SHP77 (cell line): ENCODE measurements at regions not wholly inside any gene's neighbourhood (a gene's known extent, or its start where the extent isn't known, plus 50 kb on each side); places are given as distances from the start of the nearest gene placed in this dataset.

Source experiments
- DNase-seq, 2 experiments: peaks; one replicate each; lab custom pipeline; 2025; lab: John Stamatoyannopoulos, UW

GRCh38 chr10:78802431-78802830 lies 266.3 kb upstream of the ZMIZ1 start:
- DNase-seq, result no peak

GRCh38 chr10:78802866-78803265 lies 265.9 kb upstream of the ZMIZ1 start:
- DNase-seq, result no peak

GRCh38 chr10:78803710-78804109 lies 265.1 kb upstream of the ZMIZ1 start:
- no peak for DNase-seq

DNA sequence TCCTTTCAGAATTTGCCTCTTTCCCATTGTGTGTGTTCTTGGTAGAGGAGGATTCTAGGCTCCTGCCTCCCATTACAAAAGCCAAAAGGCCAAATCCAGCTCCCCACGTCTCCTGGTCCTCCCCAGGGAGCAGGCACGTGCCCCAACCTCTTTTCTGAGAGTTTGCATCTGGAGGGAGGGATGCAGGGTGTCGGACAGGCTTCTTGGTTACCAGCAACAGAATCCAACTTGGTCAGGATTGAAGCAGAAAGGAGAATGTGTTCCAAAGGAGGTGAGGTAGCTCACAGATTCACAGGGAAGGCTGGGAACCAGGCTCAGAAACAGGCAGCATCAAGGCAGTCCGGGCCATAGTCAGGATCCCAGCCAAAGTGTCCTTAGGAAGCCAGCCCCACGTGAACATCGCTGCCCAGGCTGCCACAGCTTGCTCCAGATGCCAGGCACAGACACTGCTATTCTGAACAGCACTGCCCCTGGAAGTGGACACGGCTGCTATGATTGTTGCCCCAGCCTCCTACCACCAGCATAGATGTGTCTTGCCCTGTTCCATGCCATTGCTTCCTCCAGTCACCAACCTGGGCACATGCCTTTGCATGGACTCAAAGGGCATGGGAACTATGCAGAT lies 264.2 kb upstream of the ZMIZ1 start:
- DNase-seq, result no peak

DNA sequence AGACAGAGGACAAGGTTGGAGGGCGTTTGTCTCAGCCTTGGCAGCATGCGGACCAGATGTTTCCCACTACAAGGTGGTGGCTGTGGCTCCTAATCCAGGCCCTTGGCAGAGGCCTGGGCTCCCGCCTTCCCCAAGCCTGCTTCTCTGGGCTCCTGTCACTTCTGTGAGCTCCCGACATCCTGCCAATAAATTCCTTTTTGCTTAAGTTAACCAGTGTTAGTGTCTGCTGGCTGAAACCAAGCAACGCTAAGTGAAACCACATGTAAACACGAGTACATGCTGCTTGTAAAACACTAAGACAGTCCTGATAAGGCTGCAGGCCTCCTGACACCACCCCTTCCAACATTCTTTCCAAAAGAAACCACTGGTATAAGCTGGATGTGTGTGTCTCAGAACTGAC lies 263.6 kb upstream of the ZMIZ1 start:
- DNase-seq, result no peak

DNA sequence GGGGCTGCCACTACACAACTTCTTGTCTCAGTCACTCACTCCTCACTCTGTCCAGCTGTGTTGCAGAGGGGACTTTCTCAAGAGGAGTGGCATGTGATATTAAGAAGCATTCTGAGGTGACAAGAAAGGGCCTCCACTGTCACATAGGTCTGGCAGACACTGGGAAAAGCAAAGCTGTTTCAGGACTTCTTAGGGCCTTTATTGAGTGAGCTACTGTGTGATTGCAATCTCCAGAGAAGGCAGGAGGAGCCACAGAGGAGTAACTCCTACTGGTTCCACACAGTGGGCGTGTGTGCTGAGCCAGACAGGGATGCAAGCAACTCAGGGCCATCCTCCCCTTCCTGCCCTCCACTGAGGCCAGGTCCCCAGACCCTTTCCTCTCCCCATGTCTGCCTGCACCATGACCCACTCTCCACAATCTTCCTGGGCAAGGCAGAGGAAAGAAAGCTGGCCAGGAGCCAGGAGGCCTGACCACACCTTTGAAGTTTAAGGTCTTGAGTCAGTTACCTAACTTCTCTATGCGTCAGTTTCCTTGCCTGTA lies 262.0 kb upstream of the ZMIZ1 start:
- DNase-seq, result no peak

DNA sequence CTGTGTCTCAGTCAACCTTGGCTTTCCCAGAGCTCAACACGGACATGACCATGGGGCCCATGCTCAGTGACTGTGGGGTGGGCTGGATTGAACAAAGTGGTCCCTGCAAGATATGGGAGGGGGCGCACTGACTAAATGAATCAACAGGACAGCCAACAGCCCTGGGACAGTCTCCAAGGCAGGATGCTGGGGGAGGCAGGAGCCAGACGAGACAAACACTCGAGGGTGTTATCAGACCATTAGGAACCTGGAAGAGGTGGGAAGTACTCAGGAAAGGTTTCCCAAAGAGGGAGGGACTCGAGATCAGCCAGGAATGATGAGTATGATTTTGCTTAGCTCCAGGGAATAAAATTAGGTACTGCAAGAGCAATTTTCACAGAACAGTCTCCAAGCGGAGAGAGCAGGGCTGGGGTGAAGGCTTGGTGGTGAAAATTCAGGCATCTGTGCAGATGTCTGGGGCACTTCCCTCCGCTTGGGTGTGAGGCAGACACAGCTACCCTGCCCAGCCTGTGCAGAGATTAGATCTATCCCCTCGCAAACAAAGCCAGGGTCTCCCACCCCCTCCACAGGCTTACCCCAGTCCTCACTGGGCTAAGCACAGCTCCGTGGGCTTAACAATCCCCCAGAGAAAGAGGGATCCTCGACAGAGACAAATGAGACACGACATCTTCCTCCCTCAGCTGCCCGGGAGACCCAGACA lies 261.1 kb upstream of the ZMIZ1 start:
- DNase-seq, result no peak

DNA sequence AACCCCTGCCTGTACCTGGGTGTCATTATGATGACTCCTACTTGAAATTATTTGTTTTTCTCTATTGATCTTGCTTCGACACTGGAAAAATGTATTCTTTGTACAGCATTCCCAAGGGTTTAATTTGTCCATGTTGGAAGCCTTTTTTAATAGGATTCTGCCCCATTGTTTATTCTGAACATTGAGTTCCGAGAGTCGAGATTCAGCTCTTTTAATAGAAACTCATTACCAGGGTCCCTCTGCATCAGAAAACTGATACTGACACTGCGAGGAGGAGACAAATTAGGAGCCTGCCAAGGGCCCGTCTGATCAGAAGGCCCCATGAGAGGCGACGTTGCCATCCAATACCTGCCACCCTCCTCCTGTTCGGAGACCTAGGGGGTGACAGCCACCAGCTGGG lies 260.5 kb upstream of the ZMIZ1 start:
- no peak for DNase-seq

GRCh38 chr10:78808736-78809367 lies 259.9 kb upstream of the ZMIZ1 start:
- DNase-seq, result no peak

- no peak for DNase-seq
Measured at GRCh38 chr10:78811174-78811573, 257.6 kb upstream of the ZMIZ1 start.

DNA sequence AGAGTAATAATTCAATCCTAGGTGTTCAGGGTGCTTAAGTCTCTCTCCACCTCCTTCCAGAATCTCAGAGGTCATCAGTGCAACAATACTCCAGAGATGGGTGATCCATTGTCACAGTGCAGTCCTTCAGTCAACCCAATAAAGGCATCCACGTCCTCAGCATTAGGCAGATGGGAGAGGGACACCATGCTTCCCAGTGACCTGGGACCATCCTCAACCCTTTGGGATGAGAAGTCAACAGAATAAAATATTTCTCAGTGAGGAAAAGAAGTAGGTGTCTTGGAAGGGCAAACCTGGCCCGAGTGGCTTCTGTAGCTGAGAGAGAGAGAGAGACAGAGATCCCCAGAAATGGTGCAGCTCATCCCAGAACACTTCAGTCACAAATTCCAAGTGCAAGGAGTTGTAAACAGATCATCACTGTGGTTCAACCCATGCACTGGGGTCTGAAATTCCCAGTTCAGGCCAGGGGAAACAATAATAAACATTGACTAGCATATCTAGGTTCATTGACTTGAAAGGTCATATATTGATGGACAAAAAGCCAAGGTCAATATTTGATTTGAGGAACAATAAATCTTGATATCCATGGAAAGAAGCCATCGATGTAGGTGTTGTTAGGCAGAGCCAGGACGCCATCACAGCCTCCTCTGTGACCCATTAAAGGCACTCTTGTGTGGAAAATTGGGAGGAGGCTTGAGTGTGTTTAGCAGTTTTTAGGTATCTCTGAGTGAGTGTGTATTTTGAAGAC lies 256.0 kb upstream of the ZMIZ1 start:
- DNase-seq, result no peak

DNA sequence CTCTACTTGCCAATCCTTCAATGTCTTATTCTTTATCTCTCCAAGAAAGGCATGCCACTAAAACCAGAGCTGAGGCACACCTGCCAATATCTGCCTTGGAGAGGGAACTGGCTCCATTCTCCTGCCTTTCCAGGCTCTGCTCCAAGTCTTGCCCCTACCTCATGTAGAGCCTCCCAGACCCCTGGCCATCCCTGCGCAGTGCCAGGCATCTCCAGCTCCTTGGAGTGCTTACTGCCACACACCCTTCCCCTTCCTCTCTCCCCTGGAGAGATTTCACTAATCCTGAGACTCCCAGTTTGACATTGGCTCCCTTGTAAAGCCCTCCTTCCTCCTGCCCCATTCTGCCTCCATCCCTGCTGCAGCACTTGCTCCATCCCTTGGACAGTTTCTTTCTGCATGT lies 255.2 kb upstream of the ZMIZ1 start:
- no peak for DNase-seq

GRCh38 chr10:78813998-78814399 lies 254.8 kb upstream of the ZMIZ1 start:
- no peak for DNase-seq

GRCh38 chr10:78814407-78814806 lies 254.4 kb upstream of the ZMIZ1 start:
- no peak for DNase-seq

GRCh38 chr10:78815702-78816334 lies 252.9 kb upstream of the ZMIZ1 start:
- DNase-seq, result no peak

GRCh38 chr10:78817361-78817760 lies 251.4 kb upstream of the ZMIZ1 start:
- no peak for DNase-seq

GRCh38 chr10:78817804-78818203 lies 251.0 kb upstream of the ZMIZ1 start:
- DNase-seq, result no peak

DNA sequence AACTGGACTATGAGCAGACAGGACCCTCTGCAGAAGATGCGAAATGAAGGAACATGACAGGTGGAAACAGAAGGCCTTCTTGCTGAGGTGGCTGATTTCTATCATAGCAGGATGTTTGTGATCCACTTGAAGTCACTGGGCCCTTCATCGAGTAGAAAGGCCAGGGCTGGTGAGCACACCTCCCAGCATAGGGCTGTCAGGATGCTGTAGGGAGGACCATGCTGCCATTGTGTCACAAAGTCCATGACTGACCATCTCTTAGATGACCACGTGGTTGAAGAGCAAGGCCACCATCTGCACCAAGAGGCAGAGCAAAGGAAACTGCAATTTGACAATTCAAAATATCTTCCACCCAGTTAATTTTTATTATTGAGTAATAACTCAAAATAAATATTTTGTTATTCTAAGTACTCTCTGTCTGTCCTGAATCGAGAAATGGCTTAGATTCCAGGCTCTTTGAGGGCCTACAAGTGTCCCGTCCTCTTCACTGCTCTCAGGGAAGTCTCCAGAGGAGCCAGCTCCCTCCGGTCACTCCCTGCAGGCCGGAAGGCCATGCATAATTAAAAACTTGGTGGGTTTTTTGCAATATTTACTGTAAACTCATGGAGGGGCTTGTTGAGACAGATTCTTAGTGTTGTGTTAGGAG lies 249.3 kb upstream of the ZMIZ1 start:
- peak in 1 of 2 experiments; percentile 4 for DNase-seq

DNA sequence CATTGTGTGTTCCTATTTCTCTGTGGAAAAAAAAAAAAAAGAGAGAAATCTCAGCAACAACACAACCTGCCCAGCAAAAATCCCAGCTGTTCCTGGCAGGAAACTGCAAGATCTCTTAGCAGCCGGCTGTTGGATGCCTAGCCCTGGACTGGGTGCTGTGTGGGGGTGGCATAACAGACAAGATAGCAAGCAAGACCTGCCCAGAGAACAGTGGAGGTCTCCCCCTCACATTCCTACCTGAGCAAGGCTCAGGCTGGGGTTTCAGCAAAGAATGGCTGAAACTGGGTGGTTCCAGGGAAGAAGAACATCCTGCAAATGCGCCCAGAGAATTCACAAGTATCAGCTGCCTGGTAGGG lies 248.8 kb upstream of the ZMIZ1 start:
- DNase-seq, result no peak

DNA sequence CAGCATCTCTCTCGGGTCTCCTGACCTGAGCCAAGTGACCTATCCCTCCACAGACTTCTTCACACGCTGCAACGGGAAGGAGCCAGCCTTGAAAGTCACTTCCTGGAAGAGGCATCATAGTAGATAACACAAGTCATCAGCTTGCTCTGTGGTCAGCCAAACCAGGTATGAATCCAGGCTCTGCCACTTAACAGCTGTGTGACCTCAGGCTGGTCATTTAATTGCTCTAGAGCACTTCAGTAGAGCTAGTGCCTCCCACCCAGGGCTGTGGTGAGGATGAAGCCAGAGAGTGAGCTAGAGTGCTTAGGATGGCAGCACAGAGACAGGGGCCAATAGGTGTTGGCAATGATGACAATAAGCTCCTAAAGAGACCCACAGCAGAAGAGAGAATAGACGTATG lies 247.7 kb upstream of the ZMIZ1 start:
- no peak for DNase-seq

- no peak for DNase-seq
Measured at GRCh38 chr10:78828647-78829539, 239.9 kb upstream of the ZMIZ1 start.
